H1 (cell line): ENCODE measurements at regions not wholly inside any gene's neighbourhood (a gene's known extent, or its start where the extent isn't known, plus 50 kb on each side); places are given as distances from the start of the nearest gene placed in this dataset.

Experiments
- CTCF ChIA-PET: fragments of 300-600 bp; sonication (Branson Sonifier 250); formaldehyde crosslinking; loops from one replicate; lab custom pipeline; 2021; ENCODE audit not compliant: partially characterized antibody; lab: Charles Lee
- POLR2A ChIA-PET: fragments of 300-600 bp; sonication (Branson Sonifier 250); formaldehyde crosslinking; loops from one replicate; lab custom pipeline; 2021; ENCODE audit warnings: inconsistent platforms; ENCODE audit not compliant: partially characterized antibody; lab: Charles Lee
- DNase-seq, 2 experiments: peaks; one replicate each; pipeline versions ENCODE4 v3.0.0 to v3.0.0-alpha.2; 2010 to 2022; ENCODE audit warnings: low spot score in 2 of 2, low read depth in 1 of 2, mixed read lengths in 1 of 2
- FAIRE-seq: peaks from 2 replicates; lab custom pipeline; 2011; peaks lifted over from hg19 to GRCh38; lab: Jason Lieb, UNC
- H2AFZ ChIP-seq: 2 replicates; pipeline ENCODE4 v1.8.1; 2012; ENCODE audit warnings: low read length, inconsistent platforms
- H2AK5ac ChIP-seq: 2 replicates; pipeline ENCODE4 v1.6.1; 2013; ENCODE audit warnings: low read depth, low read length
- H2BK120ac ChIP-seq: replicated peaks from 2 replicates; pipeline ENCODE3; 2013; ENCODE audit warnings: low read depth, low read length, inconsistent platforms
- H2BK12ac ChIP-seq: 2 replicates; pipeline ENCODE4 v1.6.1; 2013; ENCODE audit warnings: low read depth, low read length
- H2BK15ac ChIP-seq: 2 replicates; pipeline ENCODE4 v1.6.1; 2013; ENCODE audit warnings: low read length
- H2BK20ac ChIP-seq: 2 replicates; pipeline ENCODE4 v1.6.1; 2013; ENCODE audit warnings: low read length
- H2BK5ac ChIP-seq: 2 replicates; pipeline ENCODE4 v1.6.1; 2013; ENCODE audit warnings: low read depth, low read length
- H3K14ac ChIP-seq: 2 replicates; pipeline ENCODE4 v1.6.1; 2013; ENCODE audit warnings: inconsistent platforms; ENCODE audit not compliant: insufficient read length
- H3K18ac ChIP-seq: 2 replicates; pipeline ENCODE4 v1.6.1; 2013; ENCODE audit warnings: low read length; ENCODE audit errors: extremely low read depth
- H3K23ac ChIP-seq: 2 replicates; pipeline ENCODE4 v1.6.1; 2013; ENCODE audit warnings: inconsistent platforms; ENCODE audit not compliant: insufficient read length
- H3K23me2 ChIP-seq: 2 replicates; pipeline ENCODE4 v1.6.1; 2013; ENCODE audit warnings: low read depth, low read length
- H3K27ac ChIP-seq: 2 replicates; pipeline ENCODE4 v1.6.1; 2011; ENCODE audit warnings: low read depth, low read length, inconsistent platforms
- H3K27me3 ChIP-seq, 4 experiments: replicated peaks in 1 of 4; 1 replicate in 1 of 4; 2 replicates in 3 of 4; pipeline versions ENCODE4 v1.6.1 to v1.8.1; 2011 to 2013; ENCODE audit warnings: low read length in 3 of 4, mild to moderate bottlenecking in 3 of 4, inconsistent platforms in 2 of 4, mixed read lengths in 2 of 4, moderate library complexity in 1 of 4; ENCODE audit not compliant: control insufficient read depth in 3 of 4, insufficient read depth in 3 of 4; ENCODE audit errors: extremely low read depth in 1 of 4
- H3K36me3 ChIP-seq, 4 experiments: 2 replicates each; pipeline versions ENCODE4 v1.6.1 to v1.8.1; 2011 to 2013; ENCODE audit warnings: mild to moderate bottlenecking in 4 of 4, low read length in 3 of 4, moderate library complexity in 2 of 4, control low read depth in 1 of 4, inconsistent platforms in 1 of 4; ENCODE audit not compliant: insufficient read depth in 4 of 4, control insufficient read depth in 2 of 4
- H3K4ac ChIP-seq: replicated peaks from 2 replicates; pipeline ENCODE3; 2013; ENCODE audit warnings: low read length, low read depth, mixed read lengths, inconsistent platforms; ENCODE audit not compliant: insufficient read length
- H3K4me1 ChIP-seq, 4 experiments: replicated peaks in 1 of 4; 1 replicate in 1 of 4; 2 replicates in 3 of 4; pipeline versions ENCODE4 v1.6.1 to v1.8.1; 2011 to 2013; ENCODE audit warnings: low read length in 3 of 4, inconsistent platforms in 2 of 4, mixed read lengths in 1 of 4; ENCODE audit not compliant: insufficient read depth in 4 of 4, control insufficient read depth in 3 of 4
- H3K4me2 ChIP-seq, 2 experiments: 2 replicates each; pipeline versions ENCODE4 v1.6.1 to v1.8.1; 2011 to 2013; ENCODE audit warnings: low read depth in 2 of 2, low read length in 2 of 2, control low read depth in 1 of 2, inconsistent platforms in 1 of 2, mild to moderate bottlenecking in 1 of 2; ENCODE audit not compliant: insufficient read depth in 1 of 2
- H3K4me3 ChIP-seq, 4 experiments: fragments of 200-600, 300-600 bp in 1 of 4; sonication (generic), shearing (Covaris generic), sonication (Bioruptor Twin) in 1 of 4; 2 replicates each; pipeline versions ENCODE4 v1.5.1 to v1.8.1; 2011 to 2016; ENCODE audit warnings: low read length in 4 of 4, low read depth in 3 of 4, control low read depth in 2 of 4, inconsistent platforms in 2 of 4, mild to moderate bottlenecking in 2 of 4, mixed read lengths in 1 of 4, moderate library complexity in 1 of 4; ENCODE audit not compliant: insufficient read depth in 2 of 4; ENCODE audit errors: extremely low read depth in 1 of 4
- H3K56ac ChIP-seq: replicated peaks from 2 replicates; pipeline ENCODE3; 2013; ENCODE audit warnings: low read depth, mild to moderate bottlenecking, mixed read lengths, low read length, inconsistent platforms; ENCODE audit not compliant: insufficient read length
- H3K79me1 ChIP-seq: 2 replicates; pipeline ENCODE4 v1.6.1; 2013; ENCODE audit warnings: low read depth, low read length, control low read depth
- H3K79me2 ChIP-seq, 2 experiments: 2 replicates each; pipeline versions ENCODE4 v1.6.1 to v1.8.1; 2012 to 2013; ENCODE audit warnings: low read length in 2 of 2, mild to moderate bottlenecking in 2 of 2, inconsistent platforms in 1 of 2; ENCODE audit not compliant: insufficient read depth in 2 of 2, control insufficient read depth in 1 of 2
- H3K9ac ChIP-seq, 4 experiments: replicated peaks in 1 of 4; 1 replicate in 1 of 4; 2 replicates in 3 of 4; pipeline versions ENCODE4 v1.6.1 to v1.8.1; 2011 to 2013; ENCODE audit warnings: low read depth in 3 of 4, low read length in 3 of 4, control low read depth in 2 of 4, mild to moderate bottlenecking in 2 of 4, moderate library complexity in 2 of 4, inconsistent platforms in 1 of 4; ENCODE audit errors: extremely low read depth in 1 of 4
- H3K9me3 ChIP-seq, 2 experiments: 2 replicates each; pipeline versions ENCODE4 v1.6.1 to v1.8.1; 2012 to 2013; ENCODE audit warnings: mild to moderate bottlenecking in 2 of 2, moderate library complexity in 2 of 2, control low read depth in 1 of 2, inconsistent platforms in 1 of 2, low read depth in 1 of 2, low read length in 1 of 2, mixed read lengths in 1 of 2; ENCODE audit not compliant: insufficient read depth in 2 of 2
- H4K20me1 ChIP-seq, 2 experiments: replicated peaks in 1 of 2; 2 replicates each; pipeline versions ENCODE3 to v1.8.1; 2011 to 2013; ENCODE audit warnings: inconsistent platforms in 2 of 2, low read length in 2 of 2, mild to moderate bottlenecking in 1 of 2; ENCODE audit not compliant: insufficient read depth in 2 of 2, control insufficient read depth in 1 of 2
- H4K5ac ChIP-seq: 2 replicates; pipeline ENCODE4 v1.6.1; 2013; ENCODE audit warnings: low read length, low read depth, mixed read lengths, inconsistent platforms; ENCODE audit not compliant: insufficient read length
- H4K8ac ChIP-seq: 2 replicates; pipeline ENCODE4 v1.8.0; 2013; ENCODE audit warnings: mild to moderate bottlenecking, moderate library complexity, low read length, inconsistent platforms; ENCODE audit not compliant: insufficient read depth; ENCODE audit errors: extremely low read depth
- H4K91ac ChIP-seq: replicated peaks from 2 replicates; pipeline ENCODE3; 2013; ENCODE audit warnings: low read length, mixed read lengths, inconsistent platforms; ENCODE audit not compliant: insufficient read length
- CEBPB ChIP-seq: IDR thresholded peaks from 2 replicates; pipeline ENCODE4 v1.6.1; 2012; ENCODE audit warnings: low read depth, low read length
- CTCF ChIP-seq, 3 experiments: IDR thresholded peaks; 1 replicate in 2 of 3; 2 replicates in 1 of 3; pipeline versions ENCODE4 v1.5.1 to v1.6.1; 2011; ENCODE audit warnings: low read length in 3 of 3, mild to moderate bottlenecking in 3 of 3, inconsistent platforms in 2 of 3, low read depth in 1 of 3, moderate library complexity in 1 of 3; ENCODE audit not compliant: insufficient read depth in 1 of 3; ENCODE audit errors: control extremely low read depth in 1 of 3
- JUND ChIP-seq: IDR thresholded peaks from 2 replicates; pipeline ENCODE4 v1.6.1; 2011; ENCODE audit warnings: mild to moderate bottlenecking, improper control_type of control experiment, low read length
- RNF2 ChIP-seq: fragments of 200-900, 300-1000 bp; sonication (generic); IDR thresholded peaks from 2 replicates; pipeline ENCODE4 v1.7.1; 2016; ENCODE audit warnings: borderline replicate concordance, low read depth, mild to moderate bottlenecking, antibody characterized with exemption, low read length; ENCODE audit not compliant: poor library complexity, severe bottlenecking; ENCODE audit errors: missing control alignments
- SP4 ChIP-seq: IDR thresholded peaks from 2 replicates; pipeline ENCODE4 v1.6.1; 2012; ENCODE audit warnings: low read length, inconsistent platforms
- WGBS, 2 experiments: shearing (Covaris generic) in 1 of 2; methylation state at CpG; one replicate each; pipeline versions ENCODE4 v1.1.6 to v1.1.7; 2013 to 2015; ENCODE audit warnings: low lambda C conversion rate in 2 of 2, mixed read lengths in 2 of 2, inconsistent platforms in 1 of 2, low coverage in 1 of 2, missing lambda C conversion rate in 1 of 2; ENCODE audit not compliant: insufficient replicate concordance in 2 of 2, insufficient coverage in 1 of 2, insufficient read length in 1 of 2; ENCODE audit errors: extremely low coverage in 1 of 2, missing lambda C conversion rate in 1 of 2; 5-methylcytosine and 5-hydroxymethylcytosine counted together

- Histone ChIP-seq H4K91ac (peak overlapping the region; percentile 35), H2BK15ac (no peak overlapping the region), H2BK12ac (no peak overlapping the region), H3K4me2 (peak overlapping the region in 1 of 2 experiments; percentile 9; a peak in 1 of 4 replicates), H2BK5ac (no peak overlapping the region), H3K14ac (no peak overlapping the region), H2AFZ (peak overlapping the region; percentile 78; the same call in 1 of the 2 replicates), H3K27me3 (no peaks in the 10 kb centered on the region), H3K4me3 (peak overlapping the region in 1 of 4 experiments; percentile 27; a peak in 1 of 8 replicates), H3K9ac (no peak overlapping the region), H2BK20ac (no peak overlapping the region), H3K27ac (no peak overlapping the region), H3K4me1 (peaks cover 0 to 4% (median 0%) of the 10 kb centered on the region in 4 experiments; a peak in 1 of 7 replicates), H3K4ac (no peak overlapping the region), H3K36me3 (no peaks in the 10 kb centered on the region), H4K20me1 (no peaks in the 10 kb centered on the region), H4K8ac (no peak overlapping the region), H2BK120ac (no peak overlapping the region), H3K79me1 (no peaks in the 10 kb centered on the region), H3K18ac (no peak overlapping the region), H3K23ac (no peak overlapping the region), H3K23me2 (no peaks in the 10 kb centered on the region), H3K56ac (no peak overlapping the region), H2AK5ac (no peak overlapping the region), H4K5ac (no peak overlapping the region), H3K9me3 (0 out of 4 replicates have a peak, but pooled peaks cover 0 to 6% of the 10 kb centered on the region in 2 experiments), H3K79me2 (no peaks in the 10 kb centered on the region)
- 29% methylated on average over 5 of the region's 5 CpGs; no CpG with 5 or more reads in 1 of the 2 experiments for WGBS, 2 experiments
- DNase-seq (no peak), FAIRE-seq (peak; percentile 52)
- ChIA-PET CTCF (interaction anchor here (0.7 to 1.3 kb wide), 3 partner anchors 10 to 14 kb away, joined by 3 read pairs; no protein-coding TSS in a partner anchor), POLR2A (no interaction called here)
- peak; percentile 77 for TF ChIP-seq JUND
- no peak for TF ChIP-seq RNF2
- no peak for TF ChIP-seq SP4
- TF ChIP-seq CTCF (IDR thresholded peaks at IDR 0.05; ENCODE audit: control extremely low read depth in 1 of 3, insufficient read depth in 1 of 3, low read depth in 1 of 3, low read length in 3 of 3): no peak
- TF ChIP-seq CEBPB: no peak
These were observed 467.3 kb downstream of the SETD4 start for GRCh38 chr21:35593000-35593502.
